ENCODE measurements at regions not wholly inside any gene's neighbourhood (a gene's known extent, or its start where the extent isn't known, plus 50 kb on each side); places are given as distances from the start of the nearest gene placed in this dataset.

GRCh38 chr13:70408865-70409264 lies 300.6 kb upstream of the KLHL1 start:
- no peak for TF ChIP-seq POLR2A (IDR thresholded peaks at IDR 0.05)
- no peak for TF ChIP-seq CTCF (IDR thresholded peaks at IDR 0.05)
- no peak for TF ChIP-seq EP300 (IDR thresholded peaks at IDR 0.05)

Measured in tibial nerve (tissue), 4 donors.